ENCODE measurements at regions not wholly inside any gene's neighbourhood (a gene's known extent, or its start where the extent isn't known, plus 50 kb on each side); places are given as distances from the start of the nearest gene placed in this dataset.

DNA sequence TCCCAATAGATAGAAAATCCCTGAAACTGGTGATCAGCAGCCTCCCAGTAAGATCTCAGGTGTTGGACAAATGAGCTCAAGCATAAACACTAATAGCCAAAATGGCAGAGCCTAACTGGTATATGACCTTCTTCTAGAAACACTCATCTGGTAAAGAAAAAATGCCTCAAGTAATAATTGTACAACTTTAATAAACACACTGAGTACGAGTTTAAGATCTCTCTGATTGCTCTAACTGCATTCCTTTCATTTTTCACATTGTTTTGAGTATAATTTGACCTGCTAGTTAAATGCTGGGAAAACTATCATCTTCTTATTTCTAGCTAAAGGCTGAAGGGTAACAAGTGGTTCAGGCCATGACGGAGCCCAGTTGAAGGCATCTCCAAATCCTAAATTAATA lies 2009.5 kb upstream of the PCDH20 start:
- TF ChIP-seq, protein P1, sequence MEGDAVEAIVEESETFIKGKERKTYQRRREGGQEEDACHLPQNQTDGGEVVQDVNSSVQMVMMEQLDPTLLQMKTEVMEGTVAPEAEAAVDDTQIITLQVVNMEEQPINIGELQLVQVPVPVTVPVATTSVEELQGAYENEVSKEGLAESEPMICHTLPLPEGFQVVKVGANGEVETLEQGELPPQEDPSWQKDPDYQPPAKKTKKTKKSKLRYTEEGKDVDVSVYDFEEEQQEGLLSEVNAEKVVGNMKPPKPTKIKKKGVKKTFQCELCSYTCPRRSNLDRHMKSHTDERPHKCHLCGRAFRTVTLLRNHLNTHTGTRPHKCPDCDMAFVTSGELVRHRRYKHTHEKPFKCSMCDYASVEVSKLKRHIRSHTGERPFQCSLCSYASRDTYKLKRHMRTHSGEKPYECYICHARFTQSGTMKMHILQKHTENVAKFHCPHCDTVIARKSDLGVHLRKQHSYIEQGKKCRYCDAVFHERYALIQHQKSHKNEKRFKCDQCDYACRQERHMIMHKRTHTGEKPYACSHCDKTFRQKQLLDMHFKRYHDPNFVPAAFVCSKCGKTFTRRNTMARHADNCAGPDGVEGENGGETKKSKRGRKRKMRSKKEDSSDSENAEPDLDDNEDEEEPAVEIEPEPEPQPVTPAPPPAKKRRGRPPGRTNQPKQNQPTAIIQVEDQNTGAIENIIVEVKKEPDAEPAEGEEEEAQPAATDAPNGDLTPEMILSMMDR (IDR thresholded peaks at IDR 0.05) = no peak
- no peak for TF ChIP-seq POLR2A (IDR thresholded peaks at IDR 0.05)

Measured in prostate gland (tissue), 2 donors.